Hepatocyte (in vitro differentiated cells): ENCODE measurements at regions not wholly inside any gene's neighbourhood (a gene's known extent, or its start where the extent isn't known, plus 50 kb on each side); places are given as distances from the start of the nearest gene placed in this dataset.

Experiments
- CTCF ChIP-seq: fragments of 200-600 bp; sonication (generic); IDR thresholded peaks from 2 replicates; pipeline ENCODE4 v1.5.1; 2016; ENCODE audit warnings: antibody characterized with exemption, mild to moderate bottlenecking; ENCODE audit not compliant: poor library complexity
- EZH2phosphoT487 ChIP-seq: fragments of 200-600 bp; sonication (generic); IDR thresholded peaks from one replicate; pipeline ENCODE4 v1.6.1; 2018; ENCODE audit warnings: antibody characterized with exemption, mild to moderate bottlenecking, low read depth, moderate library complexity; ENCODE audit not compliant: unreplicated experiment, severe bottlenecking

- TF ChIP-seq CTCF, result no peak
- peak; percentile 57 for TF ChIP-seq EZH2phosphoT487
Observed at GRCh38 chr17:49910094-49910857, 58.7 kb upstream of the DLX4 start.
